H1 (cell line): ENCODE measurements at regions not wholly inside any gene's neighbourhood (a gene's known extent, or its start where the extent isn't known, plus 50 kb on each side); places are given as distances from the start of the nearest gene placed in this dataset.

Source experiments
- CTCF ChIA-PET: fragments of 300-600 bp; sonication (Branson Sonifier 250); formaldehyde crosslinking; loops from one replicate; lab custom pipeline; 2021; ENCODE audit not compliant: partially characterized antibody; lab: Charles Lee
- POLR2A ChIA-PET: fragments of 300-600 bp; sonication (Branson Sonifier 250); formaldehyde crosslinking; loops from one replicate; lab custom pipeline; 2021; ENCODE audit warnings: inconsistent platforms; ENCODE audit not compliant: partially characterized antibody; lab: Charles Lee
- DNase-seq, 2 experiments: peaks; one replicate each; pipeline versions ENCODE4 v3.0.0 to v3.0.0-alpha.2; 2010 to 2022; ENCODE audit warnings: low spot score in 2 of 2, low read depth in 1 of 2, mixed read lengths in 1 of 2
- FAIRE-seq: peaks from 2 replicates; lab custom pipeline; 2011; peaks lifted over from hg19 to GRCh38; lab: Jason Lieb, UNC
- H2AFZ ChIP-seq: 2 replicates; pipeline ENCODE4 v1.8.1; 2012; ENCODE audit warnings: low read length, inconsistent platforms
- H2AK5ac ChIP-seq: 2 replicates; pipeline ENCODE4 v1.6.1; 2013; ENCODE audit warnings: low read depth, low read length
- H2BK120ac ChIP-seq: replicated peaks from 2 replicates; pipeline ENCODE3; 2013; ENCODE audit warnings: low read depth, low read length, inconsistent platforms
- H2BK12ac ChIP-seq: 2 replicates; pipeline ENCODE4 v1.6.1; 2013; ENCODE audit warnings: low read depth, low read length
- H2BK15ac ChIP-seq: 2 replicates; pipeline ENCODE4 v1.6.1; 2013; ENCODE audit warnings: low read length
- H2BK20ac ChIP-seq: 2 replicates; pipeline ENCODE4 v1.6.1; 2013; ENCODE audit warnings: low read length
- H2BK5ac ChIP-seq: 2 replicates; pipeline ENCODE4 v1.6.1; 2013; ENCODE audit warnings: low read depth, low read length
- H3K14ac ChIP-seq: 2 replicates; pipeline ENCODE4 v1.6.1; 2013; ENCODE audit warnings: inconsistent platforms; ENCODE audit not compliant: insufficient read length
- H3K18ac ChIP-seq: 2 replicates; pipeline ENCODE4 v1.6.1; 2013; ENCODE audit warnings: low read length; ENCODE audit errors: extremely low read depth
- H3K23ac ChIP-seq: 2 replicates; pipeline ENCODE4 v1.6.1; 2013; ENCODE audit warnings: inconsistent platforms; ENCODE audit not compliant: insufficient read length
- H3K23me2 ChIP-seq: 2 replicates; pipeline ENCODE4 v1.6.1; 2013; ENCODE audit warnings: low read depth, low read length
- H3K27ac ChIP-seq: 2 replicates; pipeline ENCODE4 v1.6.1; 2011; ENCODE audit warnings: low read depth, low read length, inconsistent platforms
- H3K27me3 ChIP-seq, 4 experiments: replicated peaks in 1 of 4; 1 replicate in 1 of 4; 2 replicates in 3 of 4; pipeline versions ENCODE4 v1.6.1 to v1.8.1; 2011 to 2013; ENCODE audit warnings: low read length in 3 of 4, mild to moderate bottlenecking in 3 of 4, inconsistent platforms in 2 of 4, mixed read lengths in 2 of 4, moderate library complexity in 1 of 4; ENCODE audit not compliant: control insufficient read depth in 3 of 4, insufficient read depth in 3 of 4; ENCODE audit errors: extremely low read depth in 1 of 4
- H3K36me3 ChIP-seq, 4 experiments: 2 replicates each; pipeline versions ENCODE4 v1.6.1 to v1.8.1; 2011 to 2013; ENCODE audit warnings: mild to moderate bottlenecking in 4 of 4, low read length in 3 of 4, moderate library complexity in 2 of 4, control low read depth in 1 of 4, inconsistent platforms in 1 of 4; ENCODE audit not compliant: insufficient read depth in 4 of 4, control insufficient read depth in 2 of 4
- H3K4ac ChIP-seq: replicated peaks from 2 replicates; pipeline ENCODE3; 2013; ENCODE audit warnings: low read length, low read depth, mixed read lengths, inconsistent platforms; ENCODE audit not compliant: insufficient read length
- H3K4me1 ChIP-seq, 4 experiments: replicated peaks in 1 of 4; 1 replicate in 1 of 4; 2 replicates in 3 of 4; pipeline versions ENCODE4 v1.6.1 to v1.8.1; 2011 to 2013; ENCODE audit warnings: low read length in 3 of 4, inconsistent platforms in 2 of 4, mixed read lengths in 1 of 4; ENCODE audit not compliant: insufficient read depth in 4 of 4, control insufficient read depth in 3 of 4
- H3K4me2 ChIP-seq, 2 experiments: 2 replicates each; pipeline versions ENCODE4 v1.6.1 to v1.8.1; 2011 to 2013; ENCODE audit warnings: low read depth in 2 of 2, low read length in 2 of 2, control low read depth in 1 of 2, inconsistent platforms in 1 of 2, mild to moderate bottlenecking in 1 of 2; ENCODE audit not compliant: insufficient read depth in 1 of 2
- H3K4me3 ChIP-seq, 4 experiments: fragments of 200-600, 300-600 bp in 1 of 4; sonication (generic), shearing (Covaris generic), sonication (Bioruptor Twin) in 1 of 4; 2 replicates each; pipeline versions ENCODE4 v1.5.1 to v1.8.1; 2011 to 2016; ENCODE audit warnings: low read length in 4 of 4, low read depth in 3 of 4, control low read depth in 2 of 4, inconsistent platforms in 2 of 4, mild to moderate bottlenecking in 2 of 4, mixed read lengths in 1 of 4, moderate library complexity in 1 of 4; ENCODE audit not compliant: insufficient read depth in 2 of 4; ENCODE audit errors: extremely low read depth in 1 of 4
- H3K56ac ChIP-seq: replicated peaks from 2 replicates; pipeline ENCODE3; 2013; ENCODE audit warnings: low read depth, mild to moderate bottlenecking, mixed read lengths, low read length, inconsistent platforms; ENCODE audit not compliant: insufficient read length
- H3K79me1 ChIP-seq: 2 replicates; pipeline ENCODE4 v1.6.1; 2013; ENCODE audit warnings: low read depth, low read length, control low read depth
- H3K79me2 ChIP-seq, 2 experiments: 2 replicates each; pipeline versions ENCODE4 v1.6.1 to v1.8.1; 2012 to 2013; ENCODE audit warnings: low read length in 2 of 2, mild to moderate bottlenecking in 2 of 2, inconsistent platforms in 1 of 2; ENCODE audit not compliant: insufficient read depth in 2 of 2, control insufficient read depth in 1 of 2
- H3K9ac ChIP-seq, 4 experiments: replicated peaks in 1 of 4; 1 replicate in 1 of 4; 2 replicates in 3 of 4; pipeline versions ENCODE4 v1.6.1 to v1.8.1; 2011 to 2013; ENCODE audit warnings: low read depth in 3 of 4, low read length in 3 of 4, control low read depth in 2 of 4, mild to moderate bottlenecking in 2 of 4, moderate library complexity in 2 of 4, inconsistent platforms in 1 of 4; ENCODE audit errors: extremely low read depth in 1 of 4
- H3K9me3 ChIP-seq, 2 experiments: 2 replicates each; pipeline versions ENCODE4 v1.6.1 to v1.8.1; 2012 to 2013; ENCODE audit warnings: mild to moderate bottlenecking in 2 of 2, moderate library complexity in 2 of 2, control low read depth in 1 of 2, inconsistent platforms in 1 of 2, low read depth in 1 of 2, low read length in 1 of 2, mixed read lengths in 1 of 2; ENCODE audit not compliant: insufficient read depth in 2 of 2
- H4K20me1 ChIP-seq, 2 experiments: replicated peaks in 1 of 2; 2 replicates each; pipeline versions ENCODE3 to v1.8.1; 2011 to 2013; ENCODE audit warnings: inconsistent platforms in 2 of 2, low read length in 2 of 2, mild to moderate bottlenecking in 1 of 2; ENCODE audit not compliant: insufficient read depth in 2 of 2, control insufficient read depth in 1 of 2
- H4K5ac ChIP-seq: 2 replicates; pipeline ENCODE4 v1.6.1; 2013; ENCODE audit warnings: low read length, low read depth, mixed read lengths, inconsistent platforms; ENCODE audit not compliant: insufficient read length
- H4K8ac ChIP-seq: 2 replicates; pipeline ENCODE4 v1.8.0; 2013; ENCODE audit warnings: mild to moderate bottlenecking, moderate library complexity, low read length, inconsistent platforms; ENCODE audit not compliant: insufficient read depth; ENCODE audit errors: extremely low read depth
- H4K91ac ChIP-seq: replicated peaks from 2 replicates; pipeline ENCODE3; 2013; ENCODE audit warnings: low read length, mixed read lengths, inconsistent platforms; ENCODE audit not compliant: insufficient read length
- ATF2 ChIP-seq: IDR thresholded peaks from 2 replicates; pipeline ENCODE4 v1.6.1; 2012; ENCODE audit warnings: low read length, inconsistent platforms
- BRCA1 ChIP-seq: IDR thresholded peaks from 2 replicates; pipeline ENCODE4 v1.6.1; 2012; ENCODE audit warnings: low read depth, low read length, improper control_type of control experiment
- CTCF ChIP-seq, 3 experiments: IDR thresholded peaks; 1 replicate in 2 of 3; 2 replicates in 1 of 3; pipeline versions ENCODE4 v1.5.1 to v1.6.1; 2011; ENCODE audit warnings: low read length in 3 of 3, mild to moderate bottlenecking in 3 of 3, inconsistent platforms in 2 of 3, low read depth in 1 of 3, moderate library complexity in 1 of 3; ENCODE audit not compliant: insufficient read depth in 1 of 3; ENCODE audit errors: control extremely low read depth in 1 of 3
- EZH2 ChIP-seq: fragments of 200-600 bp; sonication (generic); IDR thresholded peaks from 2 replicates; pipeline ENCODE4 v1.7.1; 2012; ENCODE audit warnings: low read depth, mild to moderate bottlenecking, moderate library complexity, low read length, inconsistent platforms; ENCODE audit not compliant: severe bottlenecking
- JUN ChIP-seq: IDR thresholded peaks from 2 replicates; pipeline ENCODE4 v1.6.1; 2011; ENCODE audit warnings: low read depth, mild to moderate bottlenecking, improper control_type of control experiment, low read length
- TCF12 ChIP-seq: IDR thresholded peaks from 2 replicates; pipeline ENCODE4 v1.6.1; 2011; ENCODE audit warnings: low read depth, mild to moderate bottlenecking, low read length
- whole genome bisulfite sequencing, 2 experiments: shearing (Covaris generic) in 1 of 2; methylation state at CpG; one replicate each; pipeline versions ENCODE4 v1.1.6 to v1.1.7; 2013 to 2015; ENCODE audit warnings: low lambda C conversion rate in 2 of 2, mixed read lengths in 2 of 2, inconsistent platforms in 1 of 2, low coverage in 1 of 2, missing lambda C conversion rate in 1 of 2; ENCODE audit not compliant: insufficient replicate concordance in 2 of 2, insufficient coverage in 1 of 2, insufficient read length in 1 of 2; ENCODE audit errors: extremely low coverage in 1 of 2, missing lambda C conversion rate in 1 of 2; 5-methylcytosine and 5-hydroxymethylcytosine counted together

GRCh38 chr1:29682171-29682918, 446.0 kb downstream of the PTPRU start:
- H4K20me1 ChIP-seq, result no peaks in the 10 kb centered on the region
- H3K18ac ChIP-seq, result no peak overlapping the region
- H3K4ac ChIP-seq, result no peak overlapping the region
- H2BK12ac ChIP-seq, result no peak overlapping the region
- no peak overlapping the region for H3K4me2 ChIP-seq
- FAIRE-seq, result no peak
- peak in 1 of 2 experiments; percentile 42 for DNase-seq
- H4K91ac ChIP-seq, result no peak overlapping the region
- WGBS, 2 experiments, result 86% methylated on average over 10 of the region's 10 CpGs; no CpG with 5 or more reads in 1 of the 2 experiments
- no peak overlapping the region for H3K4me3 ChIP-seq
- H2AK5ac ChIP-seq, result no peak overlapping the region
- no peak overlapping the region for H3K14ac ChIP-seq
- H2BK15ac ChIP-seq, result peak overlapping the region; percentile 92; the same call in 1 of the 2 replicates
- H2AFZ ChIP-seq, result no peak overlapping the region
- H3K56ac ChIP-seq, result no peak overlapping the region
- TF ChIP-seq ATF2, result no peak
- TF ChIP-seq TCF12, result no peak
- TF ChIP-seq JUN, result no peak
- TF ChIP-seq BRCA1, result no peak
- TF ChIP-seq CTCF (IDR thresholded peaks at IDR 0.05; ENCODE audit: control extremely low read depth in 1 of 3, insufficient read depth in 1 of 3, low read depth in 1 of 3, low read length in 3 of 3), result peak in 1 of 3 experiments; percentile 0; a peak in 1 of 4 replicates
- TF ChIP-seq EZH2, result no peak
- TF ChIP-seq, all 59 proteins: peak for 1
- Histone ChIP-seq H2BK20ac (no peak overlapping the region), H3K79me1 (no peaks in the 10 kb centered on the region), H3K23me2 (no peaks in the 10 kb centered on the region), H2BK120ac (no peak overlapping the region), H4K5ac (no peak overlapping the region), H3K9ac (no peak overlapping the region), H3K27ac (no peak overlapping the region), H4K8ac (no peak overlapping the region; the same call in 1 of the 2 replicates), H3K79me2 (no peaks in the 10 kb centered on the region), H3K23ac (no peak overlapping the region), H3K27me3 (no peaks in the 10 kb centered on the region), H3K36me3 (no peaks in the 10 kb centered on the region), H3K9me3 (peaks cover 0 to 5% of the 10 kb centered on the region in 2 experiments; a peak in 1 of 4 replicates), H3K4me1 (no peaks in the 10 kb centered on the region; a peak in 2 of 7 replicates), H2BK5ac (no peak overlapping the region)
- CTCF ChIA-PET, result interaction anchor here (0.6 to 16.4 kb wide), 6 partner anchors 19 to 351 kb away, joined by 3 to 163 read pairs (median 3); no protein-coding TSS in a partner anchor
- POLR2A ChIA-PET, result no interaction called here
